Activated T-cell treated with anti-CD3 and anti-CD28 coated beads, Interleukin-2, amount 50 U/mL, for 72 hours (primary cell): ENCODE measurements at regions not wholly inside any gene's neighbourhood (a gene's known extent, or its start where the extent isn't known, plus 50 kb on each side); places are given as distances from the start of the nearest gene placed in this dataset.
"Not testable (repeated sequence)": the region's sequence is repeated elsewhere in the genome, so short reads cannot be mapped to it uniquely, and the experiment has no call there.

Experiments used
- ATAC-seq, 2 donors: fragments of 150-1000 bp; cut with Tn5 transposase; replicated peaks in 1 of 2; 2 replicates each; pipeline ENCODE4 v1.10.0; 2021; ENCODE audit warnings: moderate library complexity in 2 of 2, mild to moderate bottlenecking in 1 of 2
- DNase-seq, 2 donors: peaks; one replicate each; pipeline ENCODE4 v3.0.0; 2021 to 2022; ENCODE audit warnings: mixed read lengths in 1 of 2
- H3K27ac Mint-ChIP-seq: one replicate; pipeline ENCODE4 v1.8.0; 2022; ENCODE audit warnings: mild to moderate bottlenecking, moderate library complexity, mixed read lengths
- H3K27me3 Mint-ChIP-seq: one replicate; pipeline ENCODE4 v1.8.0; 2022; ENCODE audit warnings: low read depth, mixed read lengths
- H3K36me3 Mint-ChIP-seq, 2 donors: one replicate each; pipeline ENCODE4 v1.8.0; 2022; ENCODE audit warnings: mixed read lengths in 2 of 2, mild to moderate bottlenecking in 1 of 2; ENCODE audit not compliant: insufficient read depth in 2 of 2
- H3K4me1 Mint-ChIP-seq: one replicate; pipeline ENCODE4 v1.8.0; 2022; ENCODE audit warnings: low read depth, mixed read lengths
- H3K4me3 Mint-ChIP-seq, 2 donors: one replicate each; pipeline ENCODE4 v1.8.0; 2022; ENCODE audit warnings: mild to moderate bottlenecking in 2 of 2, mixed read lengths in 2 of 2, moderate library complexity in 2 of 2
- H3K9me3 Mint-ChIP-seq, 2 donors: one replicate each; pipeline ENCODE4 v1.8.0; 2022; ENCODE audit warnings: mixed read lengths in 2 of 2

- Mint-ChIP-seq H3K4me3 (no peak overlapping the region), H3K9me3 (no peaks in the 10 kb centered on the region), H3K27me3 (no peaks in the 10 kb centered on the region), H3K27ac (no peak overlapping the region), H3K4me1 (no peaks in the 10 kb centered on the region), H3K36me3 (no peaks in the 10 kb centered on the region)
- ATAC-seq (no peak), DNase-seq (no peak)
Measured at GRCh38 chr1:98299861-98300260, 361.7 kb upstream of the SNX7 start.

- H3K4me3 Mint-ChIP-seq: no peak overlapping the region
- H3K36me3 Mint-ChIP-seq: no peaks in the 10 kb centered on the region
- DNase-seq (no peak), ATAC-seq (no peak)
- H3K4me1 Mint-ChIP-seq: no peaks in the 10 kb centered on the region
- H3K27ac Mint-ChIP-seq: no peak overlapping the region
- H3K27me3 Mint-ChIP-seq: no peaks in the 10 kb centered on the region
- no peaks in the 10 kb centered on the region for H3K9me3 Mint-ChIP-seq
Measured at GRCh38 chr1:98299313-98299712, 362.2 kb upstream of the SNX7 start.

- Mint-ChIP-seq H3K36me3 (no peaks in the 10 kb centered on the region), H3K4me1 (no peaks in the 10 kb centered on the region), H3K4me3 (no peak overlapping the region), H3K27me3 (no peaks in the 10 kb centered on the region), H3K27ac (no peak overlapping the region), H3K9me3 (no peaks in the 10 kb centered on the region)
- ATAC-seq (no peak), DNase-seq (no peak)
Measured at GRCh38 chr1:98298319-98298718, 363.2 kb upstream of the SNX7 start.

- H3K9me3 Mint-ChIP-seq: no peaks in the 10 kb centered on the region
- H3K27ac Mint-ChIP-seq: no peak overlapping the region
- no peaks in the 10 kb centered on the region for H3K27me3 Mint-ChIP-seq
- H3K4me1 Mint-ChIP-seq: no peaks in the 10 kb centered on the region
- no peak overlapping the region for H3K4me3 Mint-ChIP-seq
- DNase-seq (no peak), ATAC-seq (no peak)
- H3K36me3 Mint-ChIP-seq: no peaks in the 10 kb centered on the region
Measured at GRCh38 chr1:98296681-98297080, 364.8 kb upstream of the SNX7 start.

- Mint-ChIP-seq H3K4me1 (no peaks in the 10 kb centered on the region), H3K27ac (no peak overlapping the region), H3K9me3 (no peaks in the 10 kb centered on the region), H3K36me3 (no peaks in the 10 kb centered on the region), H3K27me3 (no peaks in the 10 kb centered on the region), H3K4me3 (no peak overlapping the region)
- no peak for DNase-seq
- no peak for ATAC-seq
Measured at GRCh38 chr1:98294127-98294526, 367.4 kb upstream of the SNX7 start.

- ATAC-seq (no peak), DNase-seq (no peak)
- Mint-ChIP-seq H3K4me1 (no peaks in the 10 kb centered on the region), H3K9me3 (no peaks in the 10 kb centered on the region), H3K4me3 (no peak overlapping the region), H3K27me3 (no peaks in the 10 kb centered on the region), H3K36me3 (no peaks in the 10 kb centered on the region), H3K27ac (no peak overlapping the region)
Measured at GRCh38 chr1:98292994-98293393, 368.5 kb upstream of the SNX7 start.

- ATAC-seq: no peak
- Mint-ChIP-seq H3K27me3 (no peaks in the 10 kb centered on the region), H3K27ac (no peak overlapping the region), H3K4me3 (no peak overlapping the region), H3K4me1 (no peaks in the 10 kb centered on the region), H3K36me3 (no peaks in the 10 kb centered on the region), H3K9me3 (no peaks in the 10 kb centered on the region)
- DNase-seq: no peak
Measured at GRCh38 chr1:98289311-98289710, 368.5 kb upstream of the DPYD start.

- H3K27ac Mint-ChIP-seq: no peak overlapping the region
- H3K9me3 Mint-ChIP-seq: no peaks in the 10 kb centered on the region
- no peaks in the 10 kb centered on the region for H3K4me1 Mint-ChIP-seq
- DNase-seq (no peak), ATAC-seq (no peak)
- H3K4me3 Mint-ChIP-seq: no peak overlapping the region
- no peaks in the 10 kb centered on the region for H3K36me3 Mint-ChIP-seq
- H3K27me3 Mint-ChIP-seq: no peaks in the 10 kb centered on the region
Measured at GRCh38 chr1:98288494-98288893, 367.7 kb upstream of the DPYD start.

- Mint-ChIP-seq H3K4me3 (no peak overlapping the region), H3K27me3 (no peaks in the 10 kb centered on the region), H3K4me1 (no peaks in the 10 kb centered on the region), H3K9me3 (no peaks in the 10 kb centered on the region), H3K36me3 (no peaks in the 10 kb centered on the region), H3K27ac (no peak overlapping the region)
- DNase-seq (no peak), ATAC-seq (no peak)
Measured at GRCh38 chr1:98287626-98288025, 366.8 kb upstream of the DPYD start.

- no peaks in the 10 kb centered on the region for H3K9me3 Mint-ChIP-seq
- no peaks in the 10 kb centered on the region for H3K27me3 Mint-ChIP-seq
- DNase-seq (no peak), ATAC-seq (no peak)
- H3K36me3 Mint-ChIP-seq: no peaks in the 10 kb centered on the region
- no peak overlapping the region for H3K27ac Mint-ChIP-seq
- H3K4me3 Mint-ChIP-seq: no peak overlapping the region
- H3K4me1 Mint-ChIP-seq: no peaks in the 10 kb centered on the region
Measured at GRCh38 chr1:98286656-98287055, 365.8 kb upstream of the DPYD start.

GRCh38 chr1:98285286-98285685, 364.5 kb upstream of the DPYD start:
- not testable (repeated sequence) for H3K4me3 Mint-ChIP-seq, ATAC-seq, H3K4me1 Mint-ChIP-seq, H3K9me3 Mint-ChIP-seq, H3K27ac Mint-ChIP-seq, DNase-seq, H3K36me3 Mint-ChIP-seq, H3K27me3 Mint-ChIP-seq

GRCh38 chr1:98280049-98280448, 359.2 kb upstream of the DPYD start:
- no peaks in the 10 kb centered on the region for H3K9me3 Mint-ChIP-seq
- H3K27ac Mint-ChIP-seq: no peak overlapping the region
- DNase-seq (no peak), ATAC-seq (no peak)
- H3K27me3 Mint-ChIP-seq: no peaks in the 10 kb centered on the region
- H3K4me3 Mint-ChIP-seq: no peak overlapping the region
- H3K4me1 Mint-ChIP-seq: no peaks in the 10 kb centered on the region
- no peaks in the 10 kb centered on the region for H3K36me3 Mint-ChIP-seq

GRCh38 chr1:98278055-98278454, 357.2 kb upstream of the DPYD start:
- Mint-ChIP-seq H3K4me3 (no peak overlapping the region), H3K9me3 (peaks cover 0 to 2% of the 10 kb centered on the region in 2 donors), H3K27ac (no peak overlapping the region), H3K27me3 (no peaks in the 10 kb centered on the region), H3K4me1 (no peaks in the 10 kb centered on the region), H3K36me3 (no peaks in the 10 kb centered on the region)
- ATAC-seq: no peak
- no peak for DNase-seq

- Mint-ChIP-seq H3K9me3 (peaks cover 0 to 2% of the 10 kb centered on the region in 2 donors), H3K27ac (no peak overlapping the region), H3K4me3 (no peak overlapping the region), H3K27me3 (no peaks in the 10 kb centered on the region), H3K36me3 (no peaks in the 10 kb centered on the region), H3K4me1 (no peaks in the 10 kb centered on the region)
- ATAC-seq: no peak
- DNase-seq: no peak
Measured at GRCh38 chr1:98277118-98277517, 356.3 kb upstream of the DPYD start.

- no peak for ATAC-seq
- Mint-ChIP-seq H3K27me3 (no peaks in the 10 kb centered on the region), H3K9me3 (peaks cover 0 to 2% of the 10 kb centered on the region in 2 donors)
Measured at GRCh38 chr1:98276514-98276913, 355.7 kb upstream of the DPYD start.

More at GRCh38 chr1:98276514-98276913, 355.7 kb upstream of the DPYD start:
- DNase-seq: no peak
- no peak overlapping the region for H3K4me3 Mint-ChIP-seq
- no peaks in the 10 kb centered on the region for H3K4me1 Mint-ChIP-seq
- no peak overlapping the region for H3K27ac Mint-ChIP-seq
- no peaks in the 10 kb centered on the region for H3K36me3 Mint-ChIP-seq
